ENCODE measurements at regions not wholly inside any gene's neighbourhood (a gene's known extent, or its start where the extent isn't known, plus 50 kb on each side); places are given as distances from the start of the nearest gene placed in this dataset.

- Histone ChIP-seq H3K4me2 (ENCODE audit: extremely low read depth, insufficient read depth, low read length) (no peak overlapping the region), H3K36me3 (ENCODE audit: control insufficient read depth, insufficient read depth, low read length) (no peaks in the 10 kb centered on the region), H3K27ac (ENCODE audit: insufficient read depth, low read length) (no peak overlapping the region), H3K79me2 (ENCODE audit: control insufficient read depth, insufficient read depth, low read length) (no peaks in the 10 kb centered on the region), H2AFZ (ENCODE audit: low read length) (no peak overlapping the region), H3K4me1 (ENCODE audit: control insufficient read depth, extremely low read depth, insufficient read depth, low read length) (peaks cover 2% of the 10 kb centered on the region), H3K9me3 (ENCODE audit: control insufficient read depth, insufficient read depth, low read depth, low read length) (no peaks in the 10 kb centered on the region), H4K20me1 (ENCODE audit: control insufficient read depth, extremely low read depth, insufficient read depth, low read length) (no peaks in the 10 kb centered on the region), H3K27me3 (ENCODE audit: control insufficient read depth, insufficient read depth, low read length) (no peaks in the 10 kb centered on the region), H3K9ac (ENCODE audit: insufficient read depth, low read length) (no peak overlapping the region), H3K4me3 (replicated peaks in 1 of 4; ENCODE audit: control extremely low read depth in 1 of 4, insufficient read depth in 1 of 4, low read depth in 3 of 4, low read length in 4 of 4) (no peak overlapping the region)
- no peak for DNase-seq (ENCODE audit: low read depth in 2 of 2)
- no peak for TF ChIP-seq CTCF (conservative IDR thresholded peaks at IDR 0.05 in 1 of 2, IDR thresholded peaks at IDR 0.05 in 1 of 2; ENCODE audit: low read depth in 1 of 2, low read length in 2 of 2)
- TF ChIP-seq EZH2 (IDR thresholded peaks at IDR 0.05; ENCODE audit: low read length, missing control alignments) = no peak
Measured at GRCh38 chr13:29698106-29698505, 102.6 kb upstream of the SLC7A1 start.

GRCh38 chr13:29696606-29697005, 101.1 kb upstream of the SLC7A1 start:
- Histone ChIP-seq H4K20me1 (ENCODE audit: control insufficient read depth, extremely low read depth, insufficient read depth, low read length) (no peaks in the 10 kb centered on the region), H3K4me2 (ENCODE audit: extremely low read depth, insufficient read depth, low read length) (no peak overlapping the region), H3K9ac (ENCODE audit: insufficient read depth, low read length) (no peak overlapping the region), H3K79me2 (ENCODE audit: control insufficient read depth, insufficient read depth, low read length) (no peaks in the 10 kb centered on the region), H3K9me3 (ENCODE audit: control insufficient read depth, insufficient read depth, low read depth, low read length) (no peaks in the 10 kb centered on the region), H3K27me3 (ENCODE audit: control insufficient read depth, insufficient read depth, low read length) (no peaks in the 10 kb centered on the region), H2AFZ (ENCODE audit: low read length) (no peak overlapping the region), H3K4me3 (replicated peaks in 1 of 4; ENCODE audit: control extremely low read depth in 1 of 4, insufficient read depth in 1 of 4, low read depth in 3 of 4, low read length in 4 of 4) (no peak overlapping the region), H3K27ac (ENCODE audit: insufficient read depth, low read length) (no peak overlapping the region), H3K36me3 (ENCODE audit: control insufficient read depth, insufficient read depth, low read length) (no peaks in the 10 kb centered on the region), H3K4me1 (ENCODE audit: control insufficient read depth, extremely low read depth, insufficient read depth, low read length) (no peaks in the 10 kb centered on the region)
- DNase-seq (ENCODE audit: low read depth in 2 of 2) = no peak
- TF ChIP-seq CTCF (conservative IDR thresholded peaks at IDR 0.05 in 1 of 2, IDR thresholded peaks at IDR 0.05 in 1 of 2; ENCODE audit: low read depth in 1 of 2, low read length in 2 of 2) = no peak

GRCh38 chr13:29693275-29693945, 97.9 kb upstream of the SLC7A1 start:
- no peaks in the 10 kb centered on the region for H3K4me1 ChIP-seq (ENCODE audit: control insufficient read depth, extremely low read depth, insufficient read depth, low read length)

More at GRCh38 chr13:29693275-29693945, 97.9 kb upstream of the SLC7A1 start:
- Histone ChIP-seq H3K9me3 (ENCODE audit: control insufficient read depth, insufficient read depth, low read depth, low read length) (no peaks in the 10 kb centered on the region), H2AFZ (ENCODE audit: low read length) (no peak overlapping the region), H3K27me3 (ENCODE audit: control insufficient read depth, insufficient read depth, low read length) (no peaks in the 10 kb centered on the region), H3K4me2 (ENCODE audit: extremely low read depth, insufficient read depth, low read length) (no peak overlapping the region), H4K20me1 (ENCODE audit: control insufficient read depth, extremely low read depth, insufficient read depth, low read length) (no peaks in the 10 kb centered on the region), H3K27ac (ENCODE audit: insufficient read depth, low read length) (no peak overlapping the region), H3K4me3 (replicated peaks in 1 of 4; ENCODE audit: control extremely low read depth in 1 of 4, insufficient read depth in 1 of 4, low read depth in 3 of 4, low read length in 4 of 4) (no peak overlapping the region), H3K79me2 (ENCODE audit: control insufficient read depth, insufficient read depth, low read length) (no peaks in the 10 kb centered on the region), H3K36me3 (ENCODE audit: control insufficient read depth, insufficient read depth, low read length) (no peaks in the 10 kb centered on the region), H3K9ac (ENCODE audit: insufficient read depth, low read length) (no peak overlapping the region)
- DNase-seq (ENCODE audit: low read depth in 2 of 2) = no peak
- TF ChIP-seq EZH2 (IDR thresholded peaks at IDR 0.05; ENCODE audit: low read length, missing control alignments) (no peak), CTCF (conservative IDR thresholded peaks at IDR 0.05 in 1 of 2, IDR thresholded peaks at IDR 0.05 in 1 of 2; ENCODE audit: low read depth in 1 of 2, low read length in 2 of 2) (no peak)
